Prostate gland (tissue), 2 donors: ENCODE measurements at regions not wholly inside any gene's neighbourhood (a gene's known extent, or its start where the extent isn't known, plus 50 kb on each side); places are given as distances from the start of the nearest gene placed in this dataset.

Experiments
- POLR2A ChIP-seq: fragments of 450-650 bp; IDR thresholded peaks from one replicate; pipeline ENCODE4 v1.6.1; 2016; ENCODE audit warnings: antibody characterized with exemption, mild to moderate bottlenecking
- POLR2AphosphoS5 ChIP-seq: sonication (generic); formaldehyde crosslinking; IDR thresholded peaks from one replicate; pipeline ENCODE4 v1.6.1; 2017; ENCODE audit warnings: antibody characterized with exemption
- TF ChIP-seq, protein P1 (sequence below), 4 experiments: fragments of 200-600 bp in 2 of 4; fragments of 450-650 bp in 2 of 4; sonication (generic) in 2 of 4; IDR thresholded peaks; 1 replicate in 3 of 4; 2 replicates in 1 of 4; pipeline ENCODE4 v1.5.1; 2016 to 2019; ENCODE audit warnings: antibody characterized with exemption in 4 of 4, mild to moderate bottlenecking in 2 of 4, moderate library complexity in 2 of 4

DNA sequence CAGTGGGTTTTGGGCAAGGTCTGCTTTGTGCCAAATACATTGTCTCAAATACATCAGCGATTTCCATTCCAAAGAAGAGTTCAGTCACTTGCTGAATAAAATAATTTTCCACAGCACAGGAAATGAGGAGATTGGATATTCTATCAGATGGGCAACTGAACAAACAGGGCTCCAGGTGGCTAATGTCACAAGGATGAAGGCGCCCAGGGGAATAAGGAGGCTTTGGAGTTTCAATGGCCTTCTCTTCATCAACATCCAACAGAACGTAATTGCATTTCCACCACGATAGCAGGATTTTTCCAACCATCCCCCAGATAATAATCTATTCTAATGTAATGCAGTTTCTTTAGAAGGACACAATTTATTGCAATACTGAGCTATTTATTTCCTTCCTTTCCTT lies 104.7 kb upstream of the KLHL13 start:
- no peak for TF ChIP-seq POLR2AphosphoS5
- TF ChIP-seq, protein P1, sequence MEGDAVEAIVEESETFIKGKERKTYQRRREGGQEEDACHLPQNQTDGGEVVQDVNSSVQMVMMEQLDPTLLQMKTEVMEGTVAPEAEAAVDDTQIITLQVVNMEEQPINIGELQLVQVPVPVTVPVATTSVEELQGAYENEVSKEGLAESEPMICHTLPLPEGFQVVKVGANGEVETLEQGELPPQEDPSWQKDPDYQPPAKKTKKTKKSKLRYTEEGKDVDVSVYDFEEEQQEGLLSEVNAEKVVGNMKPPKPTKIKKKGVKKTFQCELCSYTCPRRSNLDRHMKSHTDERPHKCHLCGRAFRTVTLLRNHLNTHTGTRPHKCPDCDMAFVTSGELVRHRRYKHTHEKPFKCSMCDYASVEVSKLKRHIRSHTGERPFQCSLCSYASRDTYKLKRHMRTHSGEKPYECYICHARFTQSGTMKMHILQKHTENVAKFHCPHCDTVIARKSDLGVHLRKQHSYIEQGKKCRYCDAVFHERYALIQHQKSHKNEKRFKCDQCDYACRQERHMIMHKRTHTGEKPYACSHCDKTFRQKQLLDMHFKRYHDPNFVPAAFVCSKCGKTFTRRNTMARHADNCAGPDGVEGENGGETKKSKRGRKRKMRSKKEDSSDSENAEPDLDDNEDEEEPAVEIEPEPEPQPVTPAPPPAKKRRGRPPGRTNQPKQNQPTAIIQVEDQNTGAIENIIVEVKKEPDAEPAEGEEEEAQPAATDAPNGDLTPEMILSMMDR (IDR thresholded peaks at IDR 0.05) = no peak
- TF ChIP-seq POLR2A = no peak
